ENCODE measurements at regions not wholly inside any gene's neighbourhood (a gene's known extent, or its start where the extent isn't known, plus 50 kb on each side); places are given as distances from the start of the nearest gene placed in this dataset.

DNA sequence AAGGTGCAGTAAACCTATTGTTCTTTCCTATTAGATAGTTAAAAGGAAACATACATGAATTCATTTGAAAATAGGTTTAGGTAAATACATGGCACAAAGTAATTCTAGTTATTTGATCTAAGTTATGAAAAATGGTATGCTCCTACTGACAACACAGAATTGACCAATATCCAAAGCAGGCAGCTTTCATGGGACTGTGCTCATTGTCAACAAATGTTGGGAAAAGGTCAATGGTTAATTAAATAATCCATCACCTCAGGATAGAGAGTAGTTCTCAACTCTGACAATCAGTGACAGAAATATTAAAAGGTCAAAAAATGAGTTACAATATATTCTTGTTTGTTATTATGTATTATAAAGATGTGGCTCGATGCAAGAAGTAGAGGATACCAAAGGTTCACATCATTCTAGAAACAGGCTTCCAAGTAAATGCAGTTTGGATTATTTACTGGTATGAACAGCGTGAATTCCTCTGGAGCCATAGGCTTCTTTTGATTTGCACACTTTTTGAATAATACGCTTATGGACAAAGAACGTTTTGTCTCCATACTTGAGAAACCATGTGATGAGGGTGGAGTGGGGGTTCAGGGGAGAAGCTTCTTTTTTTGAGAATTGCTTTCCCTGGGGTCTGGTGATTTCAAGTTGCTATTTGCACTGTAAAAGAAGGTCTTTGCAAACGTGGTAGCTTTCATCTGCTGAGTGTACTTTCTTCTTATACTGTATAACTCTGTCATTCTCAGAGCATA lies 422.0 kb upstream of the ZEB2 start:
- DNase-seq: no peak
- H3K9me3 Mint-ChIP-seq: no peaks in the 10 kb centered on the region
- Histone ChIP-seq H3K9me3 (ENCODE audit: control insufficient read depth in 1 of 2, insufficient read depth in 1 of 2, low read length in 2 of 2) (no peaks in the 10 kb centered on the region), H3K27me3 (ENCODE audit: control insufficient read depth in 1 of 2, insufficient read depth in 2 of 2, low read length in 2 of 2) (no peaks in the 10 kb centered on the region), H3K36me3 (ENCODE audit: insufficient read depth, low read length) (no peaks in the 10 kb centered on the region), H3K27ac (ENCODE audit: low read depth in 1 of 2, low read length in 2 of 2) (no peak overlapping the region), H3K4me3 (ENCODE audit: low read length) (no peak overlapping the region), H3K4me1 (ENCODE audit: insufficient read depth, low read length) (no peaks in the 10 kb centered on the region)
- ATAC-seq (ENCODE audit: poor library complexity): no peak
- no peaks in the 10 kb centered on the region for H3K27me3 Mint-ChIP-seq
- POLR2A ChIA-PET: no interaction called here
- H3K4me1 Mint-ChIP-seq (ENCODE audit: low read depth): no peaks in the 10 kb centered on the region
- H3K27ac Mint-ChIP-seq: no peak overlapping the region
- CTCF ChIA-PET: no interaction called here
- no peak overlapping the region for H3K4me3 Mint-ChIP-seq
- TF ChIP-seq, protein P1, sequence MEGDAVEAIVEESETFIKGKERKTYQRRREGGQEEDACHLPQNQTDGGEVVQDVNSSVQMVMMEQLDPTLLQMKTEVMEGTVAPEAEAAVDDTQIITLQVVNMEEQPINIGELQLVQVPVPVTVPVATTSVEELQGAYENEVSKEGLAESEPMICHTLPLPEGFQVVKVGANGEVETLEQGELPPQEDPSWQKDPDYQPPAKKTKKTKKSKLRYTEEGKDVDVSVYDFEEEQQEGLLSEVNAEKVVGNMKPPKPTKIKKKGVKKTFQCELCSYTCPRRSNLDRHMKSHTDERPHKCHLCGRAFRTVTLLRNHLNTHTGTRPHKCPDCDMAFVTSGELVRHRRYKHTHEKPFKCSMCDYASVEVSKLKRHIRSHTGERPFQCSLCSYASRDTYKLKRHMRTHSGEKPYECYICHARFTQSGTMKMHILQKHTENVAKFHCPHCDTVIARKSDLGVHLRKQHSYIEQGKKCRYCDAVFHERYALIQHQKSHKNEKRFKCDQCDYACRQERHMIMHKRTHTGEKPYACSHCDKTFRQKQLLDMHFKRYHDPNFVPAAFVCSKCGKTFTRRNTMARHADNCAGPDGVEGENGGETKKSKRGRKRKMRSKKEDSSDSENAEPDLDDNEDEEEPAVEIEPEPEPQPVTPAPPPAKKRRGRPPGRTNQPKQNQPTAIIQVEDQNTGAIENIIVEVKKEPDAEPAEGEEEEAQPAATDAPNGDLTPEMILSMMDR (IDR thresholded peaks at IDR 0.05): no peak
- H3K36me3 Mint-ChIP-seq (ENCODE audit: low read depth): no peaks in the 10 kb centered on the region
- intact Hi-C loops (cut with DNase I, micrococcal nuclease): no loop called here

DNA sequence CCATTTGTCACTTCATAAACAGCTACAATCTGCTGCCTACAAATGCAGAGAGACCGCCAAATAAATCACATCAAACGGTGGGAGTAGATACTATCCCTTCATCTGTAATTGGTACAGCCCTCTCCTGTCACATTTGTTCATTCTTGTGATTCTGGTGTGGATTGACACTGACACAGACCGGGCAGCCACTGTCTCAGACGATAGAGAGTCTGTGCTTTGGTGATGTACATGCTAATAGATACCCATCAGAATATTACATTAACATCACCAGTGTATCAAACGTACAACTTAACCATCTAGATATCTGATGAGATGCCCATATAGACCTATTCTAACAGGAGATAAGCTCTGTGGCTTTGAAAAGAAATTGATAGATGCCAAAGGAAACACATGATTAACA lies 419.7 kb upstream of the ZEB2 start:
- Histone ChIP-seq H3K36me3 (ENCODE audit: insufficient read depth, low read length) (no peaks in the 10 kb centered on the region), H3K4me1 (ENCODE audit: insufficient read depth, low read length) (no peaks in the 10 kb centered on the region), H3K9me3 (ENCODE audit: control insufficient read depth in 1 of 2, insufficient read depth in 1 of 2, low read length in 2 of 2) (no peaks in the 10 kb centered on the region), H3K4me3 (ENCODE audit: low read length) (no peak overlapping the region), H3K27ac (ENCODE audit: low read depth in 1 of 2, low read length in 2 of 2) (no peak overlapping the region), H3K27me3 (ENCODE audit: control insufficient read depth in 1 of 2, insufficient read depth in 2 of 2, low read length in 2 of 2) (no peaks in the 10 kb centered on the region)
- Mint-ChIP-seq H3K27ac (no peak overlapping the region), H3K27me3 (no peaks in the 10 kb centered on the region), H3K9me3 (no peaks in the 10 kb centered on the region), H3K36me3 (ENCODE audit: low read depth) (no peaks in the 10 kb centered on the region), H3K4me3 (no peak overlapping the region), H3K4me1 (ENCODE audit: low read depth) (no peaks in the 10 kb centered on the region)
- ChIA-PET CTCF (no interaction called here), POLR2A (no interaction called here)
- TF ChIP-seq, protein P1 (IDR thresholded peaks at IDR 0.05): no peak
- intact Hi-C loops (cut with DNase I, micrococcal nuclease): no loop called here
- DNase-seq: no peak
- no peak for ATAC-seq (ENCODE audit: poor library complexity)

DNA sequence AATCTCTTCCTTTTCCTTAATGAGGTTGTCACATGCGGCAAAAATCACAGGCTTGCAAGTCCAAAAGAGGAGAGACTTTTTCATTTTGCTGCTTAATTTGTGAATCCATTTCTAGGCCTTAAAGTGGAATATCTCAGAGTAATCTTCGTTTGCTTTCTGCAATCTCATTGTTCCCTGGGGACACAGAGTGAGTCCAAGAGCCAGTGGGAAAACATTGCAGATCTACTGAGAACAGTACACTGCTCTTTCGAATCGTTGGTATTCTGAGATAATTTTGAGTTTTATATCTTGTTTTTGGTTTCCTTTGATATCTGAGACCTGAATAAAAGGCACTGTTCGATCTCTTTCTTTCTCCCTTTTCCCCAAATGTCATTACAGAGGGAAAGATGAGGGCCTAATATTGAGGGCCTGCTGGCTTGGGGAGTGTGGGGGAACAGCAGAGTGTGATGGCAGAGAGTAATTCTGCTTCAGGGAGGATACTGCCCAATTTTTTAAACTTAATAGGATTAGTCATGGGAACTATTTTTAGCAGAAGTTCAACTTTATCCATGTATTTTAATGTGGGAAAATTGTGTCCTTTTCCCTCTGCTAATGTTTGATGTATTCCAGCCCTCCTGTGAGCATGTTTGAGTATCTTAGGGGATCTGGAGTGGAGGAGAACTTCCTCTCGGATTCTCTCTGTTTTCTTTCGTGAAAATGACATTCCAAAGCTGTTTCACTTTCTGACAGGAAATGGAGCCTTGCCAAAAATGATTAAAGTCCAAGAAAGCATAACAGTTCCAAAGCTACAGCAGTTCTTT lies 418.2 kb upstream of the ZEB2 start:
- H3K27ac Mint-ChIP-seq: no peak overlapping the region
- ChIA-PET CTCF (no interaction called here), POLR2A (no interaction called here)
- H3K4me3 ChIP-seq (ENCODE audit: low read length): no peak overlapping the region
- no peak overlapping the region for H3K27ac ChIP-seq (ENCODE audit: low read depth in 1 of 2, low read length in 2 of 2)
- no peaks in the 10 kb centered on the region for H3K9me3 ChIP-seq (ENCODE audit: control insufficient read depth in 1 of 2, insufficient read depth in 1 of 2, low read length in 2 of 2)
- no peaks in the 10 kb centered on the region for H3K36me3 ChIP-seq (ENCODE audit: insufficient read depth, low read length)
- H3K27me3 ChIP-seq (ENCODE audit: control insufficient read depth in 1 of 2, insufficient read depth in 2 of 2, low read length in 2 of 2): no peaks in the 10 kb centered on the region
- no peak for DNase-seq
- H3K36me3 Mint-ChIP-seq (ENCODE audit: low read depth): no peaks in the 10 kb centered on the region
- TF ChIP-seq, protein P1 (IDR thresholded peaks at IDR 0.05): no peak
- intact Hi-C loops (cut with DNase I, micrococcal nuclease): no loop called here
- H3K27me3 Mint-ChIP-seq: no peaks in the 10 kb centered on the region
- no peaks in the 10 kb centered on the region for H3K9me3 Mint-ChIP-seq
- H3K4me3 Mint-ChIP-seq: no peak overlapping the region
- no peak for ATAC-seq (ENCODE audit: poor library complexity)
- H3K4me1 Mint-ChIP-seq (ENCODE audit: low read depth): no peaks in the 10 kb centered on the region
- H3K4me1 ChIP-seq (ENCODE audit: insufficient read depth, low read length): no peaks in the 10 kb centered on the region
